NCI-H2081 treated with DMSO at 0.1 percent for 48 hours (cell line): ENCODE measurements at regions not wholly inside any gene's neighbourhood (a gene's known extent, or its start where the extent isn't known, plus 50 kb on each side); places are given as distances from the start of the nearest gene placed in this dataset.

Experiments
- DNase-seq: peaks from one replicate; lab custom pipeline; 2025; lab: John Stamatoyannopoulos, UW

DNA sequence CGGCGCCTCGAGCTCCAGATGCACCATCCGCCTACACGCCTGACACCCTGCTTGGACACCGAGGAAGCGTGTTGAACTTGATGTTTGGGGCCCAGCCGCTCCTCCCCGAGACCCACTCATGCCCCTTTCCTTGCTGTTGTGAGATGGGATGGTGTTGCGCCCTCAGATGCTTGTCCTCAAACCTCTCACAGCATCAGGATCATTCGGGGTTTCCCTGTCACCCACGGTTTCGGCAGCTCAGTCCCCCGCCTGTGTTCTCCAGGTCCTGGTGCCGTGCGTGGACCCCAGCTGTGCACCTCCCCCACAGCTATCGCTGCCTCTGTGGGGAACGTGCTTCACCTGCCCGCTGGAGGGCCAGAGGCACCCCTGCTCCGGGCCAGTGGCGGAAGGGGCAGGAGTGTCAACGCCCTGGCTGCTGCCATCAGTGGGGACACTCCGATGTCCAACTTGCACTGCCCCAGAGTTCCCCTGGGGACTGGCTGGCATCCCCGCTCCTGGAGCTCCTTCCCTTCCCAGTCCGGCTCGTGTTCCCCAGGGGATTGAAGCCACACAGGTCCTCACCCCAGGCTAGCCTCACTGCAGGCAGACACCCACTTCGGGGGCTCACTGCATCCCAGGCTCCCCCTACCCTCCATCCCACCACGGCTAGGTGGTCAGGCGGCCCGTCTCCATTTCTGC is 82.3 kb upstream of the ADRA2C start:
- no peak for DNase-seq

DNA sequence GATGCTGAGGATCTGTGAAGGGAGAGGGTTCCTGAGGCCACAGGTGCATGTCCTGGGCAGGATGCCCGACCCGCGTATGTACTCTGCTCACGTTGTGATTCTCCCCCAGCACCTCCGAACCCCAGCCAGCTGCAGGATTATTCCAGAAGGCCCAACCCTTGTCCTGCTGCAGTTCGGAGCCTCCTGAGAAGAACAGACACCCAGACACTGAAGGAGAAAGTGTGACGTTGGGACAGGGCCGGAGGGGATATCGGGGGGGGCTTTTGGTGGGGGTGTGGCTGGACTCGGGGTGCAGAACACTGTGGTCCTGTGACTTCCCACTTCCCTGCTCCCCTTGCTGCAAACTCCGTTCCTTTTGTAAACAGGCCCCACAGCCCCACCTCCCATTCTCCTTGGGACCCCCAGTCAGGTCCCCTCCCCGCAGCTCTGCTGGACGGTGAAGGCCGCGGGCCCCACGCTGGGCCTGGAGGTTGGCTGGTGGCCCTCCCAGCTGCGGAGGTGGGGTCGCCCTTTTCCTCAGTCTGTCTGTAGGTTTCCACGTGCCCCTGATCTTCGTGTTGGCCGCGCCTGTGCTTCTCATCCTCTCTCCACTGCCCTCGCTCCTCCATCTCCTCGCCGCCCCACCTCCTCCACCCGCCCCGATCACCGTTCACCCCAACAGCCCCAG is 83.0 kb upstream of the ADRA2C start:
- DNase-seq = no peak

DNA sequence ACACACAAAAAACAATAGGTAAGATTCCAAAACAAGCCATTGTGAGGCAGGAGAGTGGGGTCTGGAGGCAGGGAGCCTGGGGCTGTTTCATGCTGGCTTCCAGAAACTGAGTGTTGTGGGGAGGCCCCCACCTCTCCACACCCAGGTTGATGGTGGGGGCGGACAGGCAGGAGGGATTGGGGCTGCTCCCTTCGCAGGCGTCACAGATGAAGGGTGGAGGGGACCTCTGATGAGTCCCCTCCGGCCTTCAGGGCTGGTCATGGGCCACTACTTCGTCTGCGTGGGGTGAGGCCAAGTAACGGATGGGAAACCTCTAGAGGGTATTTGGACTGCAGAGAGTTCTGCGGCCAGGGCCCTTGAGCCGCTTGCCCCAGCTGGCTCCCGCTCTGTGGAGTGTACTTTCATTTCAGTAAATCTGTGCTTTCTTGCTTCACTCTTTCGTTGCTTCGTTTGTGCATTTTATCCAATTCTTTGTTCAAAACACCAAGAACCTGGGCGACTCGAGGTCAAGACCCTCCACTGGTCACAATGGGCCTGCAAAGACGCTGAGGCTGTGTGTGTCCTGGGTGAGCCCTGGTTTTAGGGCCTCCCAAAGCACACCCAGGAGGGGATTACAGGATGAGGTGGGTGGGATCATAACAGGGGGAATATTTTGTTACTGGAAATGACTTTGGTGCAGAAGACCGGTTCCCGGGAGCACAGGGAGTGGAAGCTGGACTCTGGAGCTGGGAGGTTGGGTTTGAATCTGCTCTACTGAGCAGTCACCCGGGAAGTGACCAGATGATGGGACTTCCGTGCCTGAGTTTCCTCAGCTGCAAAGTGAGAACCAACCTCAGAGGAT is 83.7 kb upstream of the ADRA2C start:
- DNase-seq = no peak

DNA sequence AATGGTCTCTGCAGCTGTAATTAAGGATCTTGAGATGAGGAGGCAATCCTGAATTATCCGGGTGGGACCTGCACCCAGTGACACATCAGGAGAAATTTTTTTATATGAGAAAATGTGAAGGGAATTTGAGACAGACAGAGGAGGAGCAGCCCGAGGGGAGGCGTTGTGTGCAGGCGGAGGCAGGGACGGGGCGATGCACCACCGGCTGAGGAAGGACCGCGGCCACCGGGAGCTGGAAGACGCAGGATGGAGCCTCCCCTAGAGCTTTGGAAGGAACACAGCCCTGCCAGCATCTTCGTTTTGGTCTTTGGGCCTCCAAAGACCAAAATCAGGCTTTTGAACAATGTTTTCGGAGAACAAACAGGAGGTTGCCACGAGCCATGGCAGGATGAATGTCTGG is 85.0 kb upstream of the ADRA2C start:
- no peak for DNase-seq

DNA sequence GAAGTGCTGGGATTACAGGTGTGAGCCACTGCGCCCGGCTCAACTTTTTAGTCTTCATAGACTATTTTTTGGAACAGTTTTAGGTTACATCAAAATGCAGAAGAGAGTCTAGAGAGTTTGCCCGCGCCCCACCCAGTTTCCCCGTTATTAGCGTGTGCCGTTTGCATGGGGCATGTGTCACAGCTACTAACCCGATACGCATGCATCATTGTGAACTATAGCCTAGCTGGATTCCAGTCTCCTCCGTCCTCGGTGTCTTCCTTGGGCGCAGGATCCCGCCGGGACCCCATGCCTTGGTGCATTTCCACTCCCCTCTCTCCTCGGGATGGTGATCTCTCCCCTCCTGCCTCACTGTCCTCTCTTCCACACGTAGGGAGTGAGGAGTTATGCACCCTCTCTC is 85.5 kb upstream of the ADRA2C start:
- no peak for DNase-seq

DNA sequence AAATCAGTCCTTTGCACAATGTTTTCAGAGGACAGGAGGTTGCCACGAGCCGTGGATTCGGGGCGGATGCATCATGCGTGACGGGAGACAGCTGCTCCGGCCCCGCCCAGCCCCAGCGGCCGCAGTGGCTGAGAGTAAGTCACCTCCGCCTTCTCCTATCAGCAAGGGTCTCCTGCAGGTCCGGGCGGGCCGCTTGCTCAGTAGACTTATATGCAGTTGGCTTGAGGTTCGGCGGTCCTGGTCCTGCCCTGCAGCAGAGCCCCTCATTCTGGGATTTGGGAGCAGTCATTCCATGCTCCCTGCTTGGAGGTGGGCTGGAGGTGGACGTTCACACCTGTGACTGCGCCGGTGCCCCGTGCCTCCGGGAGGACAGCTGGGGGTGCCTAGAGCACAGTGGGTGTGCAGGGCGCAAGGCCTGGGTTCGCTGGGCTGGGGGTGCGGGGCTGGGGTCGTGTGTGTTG is 86.3 kb upstream of the ADRA2C start:
- no peak for DNase-seq

DNA sequence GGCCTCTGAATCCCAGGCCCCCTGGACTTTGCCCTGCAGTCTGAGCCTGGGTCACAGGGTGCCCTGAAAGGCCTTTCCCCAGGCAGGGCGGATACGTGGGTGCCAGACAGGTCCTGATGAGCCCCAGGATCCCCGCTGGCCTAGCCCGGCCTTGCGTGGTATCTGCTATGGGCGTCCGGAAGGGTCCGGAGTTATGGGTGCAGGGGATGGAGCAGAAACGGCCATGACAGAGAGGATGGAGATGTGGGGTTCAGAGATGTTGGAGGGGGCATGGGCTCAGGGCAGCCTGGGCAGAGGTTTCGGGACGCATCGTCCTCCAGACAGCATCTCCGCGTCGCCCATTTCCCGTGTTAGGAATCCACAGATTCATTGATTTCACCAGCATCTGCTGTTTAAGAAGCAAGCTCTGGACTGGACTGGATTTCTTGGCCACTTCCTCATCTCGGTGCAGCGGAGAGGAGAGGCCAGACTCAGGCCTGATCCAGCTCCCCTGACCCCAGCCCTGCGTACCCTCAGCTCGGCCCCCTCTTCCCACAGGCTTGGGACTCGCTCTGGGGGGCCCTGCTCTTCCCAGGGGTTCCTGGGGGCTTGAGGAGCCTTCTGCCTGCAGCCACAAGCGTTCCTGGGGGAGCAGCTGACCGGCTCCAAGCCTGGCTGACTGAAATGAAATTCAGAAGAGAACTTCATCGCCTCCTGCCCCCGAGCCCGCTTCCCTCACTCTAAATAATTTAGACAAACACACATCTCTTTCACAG is 86.9 kb upstream of the ADRA2C start:
- no peak for DNase-seq

DNA sequence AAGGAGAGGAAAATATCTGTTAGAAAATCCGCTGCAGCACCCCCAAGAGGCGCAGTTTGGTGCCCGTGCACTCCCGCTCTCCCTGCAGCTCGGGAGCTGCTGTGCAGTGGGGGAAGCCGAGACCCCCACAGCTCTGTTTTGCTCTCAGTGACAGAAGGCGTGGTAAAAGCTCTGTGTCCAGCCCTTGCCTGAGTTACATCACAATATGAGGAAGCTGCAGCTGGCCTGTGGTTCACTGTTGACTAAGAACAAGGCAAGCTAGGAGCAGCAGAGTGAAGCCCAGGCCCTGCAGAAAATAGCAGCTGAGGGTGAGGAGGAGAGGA is 88.5 kb upstream of the ADRA2C start:
- no peak for DNase-seq

DNA sequence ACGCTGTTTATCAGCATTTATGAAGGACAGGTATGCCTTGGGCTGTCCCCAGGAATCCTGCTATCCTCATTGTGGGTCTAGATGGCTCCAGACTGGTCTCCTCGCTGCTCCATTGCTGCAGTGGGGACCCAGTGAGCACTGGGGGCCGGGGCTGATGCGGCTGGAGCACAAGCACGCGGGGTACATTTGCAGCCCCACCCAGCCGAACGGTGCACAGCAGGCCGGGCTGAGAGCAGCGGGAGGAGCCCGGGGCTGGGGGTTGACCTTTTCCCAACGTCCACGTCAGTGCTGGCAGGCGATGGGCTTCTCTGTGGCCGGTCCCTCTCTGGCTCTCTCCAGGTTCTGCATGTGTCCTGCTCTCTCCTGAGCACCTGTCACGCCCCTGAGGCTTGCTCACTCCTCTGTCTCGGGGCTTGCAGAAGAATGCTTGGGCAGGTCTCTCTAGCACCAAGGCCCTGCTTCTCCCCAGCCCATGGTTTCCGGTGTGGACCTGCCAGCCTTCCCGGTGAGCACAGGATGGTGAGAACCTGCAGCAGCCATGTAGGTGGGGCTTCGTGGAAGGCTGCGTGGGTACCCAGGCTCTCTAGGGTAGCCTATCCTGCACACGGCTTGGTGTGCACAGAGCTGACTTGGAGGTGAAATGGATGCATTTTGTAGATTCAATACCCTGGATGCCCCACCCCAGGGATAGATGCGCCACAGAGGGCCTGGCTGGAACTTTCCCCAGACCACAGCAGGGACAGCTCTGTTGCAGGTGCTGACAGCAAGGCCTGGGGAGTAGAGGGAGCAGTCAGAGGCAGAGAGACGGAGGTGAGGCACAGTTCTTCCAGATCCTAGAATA is 89.1 kb upstream of the ADRA2C start:
- no peak for DNase-seq

DNA sequence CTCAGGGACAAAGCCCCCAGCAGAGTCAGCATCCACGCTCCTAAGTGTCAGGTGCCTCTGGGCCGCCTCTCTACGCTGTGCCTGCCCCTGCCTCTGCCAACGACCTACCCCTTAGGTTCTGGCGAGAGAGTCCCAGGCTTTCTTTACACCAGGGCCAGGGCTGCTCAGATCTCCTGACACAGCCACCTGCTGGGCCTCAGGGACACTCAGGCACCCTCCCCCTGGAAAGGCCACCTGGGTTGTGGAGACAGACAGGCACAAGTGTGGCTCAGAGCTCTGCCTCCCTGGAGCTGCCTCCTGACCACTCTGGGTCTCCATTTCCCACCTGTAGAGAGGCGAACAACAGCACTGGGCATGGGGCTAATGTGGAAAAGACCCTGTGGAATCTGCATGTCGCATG is 90.0 kb upstream of the ADRA2C start:
- DNase-seq = no peak

DNA sequence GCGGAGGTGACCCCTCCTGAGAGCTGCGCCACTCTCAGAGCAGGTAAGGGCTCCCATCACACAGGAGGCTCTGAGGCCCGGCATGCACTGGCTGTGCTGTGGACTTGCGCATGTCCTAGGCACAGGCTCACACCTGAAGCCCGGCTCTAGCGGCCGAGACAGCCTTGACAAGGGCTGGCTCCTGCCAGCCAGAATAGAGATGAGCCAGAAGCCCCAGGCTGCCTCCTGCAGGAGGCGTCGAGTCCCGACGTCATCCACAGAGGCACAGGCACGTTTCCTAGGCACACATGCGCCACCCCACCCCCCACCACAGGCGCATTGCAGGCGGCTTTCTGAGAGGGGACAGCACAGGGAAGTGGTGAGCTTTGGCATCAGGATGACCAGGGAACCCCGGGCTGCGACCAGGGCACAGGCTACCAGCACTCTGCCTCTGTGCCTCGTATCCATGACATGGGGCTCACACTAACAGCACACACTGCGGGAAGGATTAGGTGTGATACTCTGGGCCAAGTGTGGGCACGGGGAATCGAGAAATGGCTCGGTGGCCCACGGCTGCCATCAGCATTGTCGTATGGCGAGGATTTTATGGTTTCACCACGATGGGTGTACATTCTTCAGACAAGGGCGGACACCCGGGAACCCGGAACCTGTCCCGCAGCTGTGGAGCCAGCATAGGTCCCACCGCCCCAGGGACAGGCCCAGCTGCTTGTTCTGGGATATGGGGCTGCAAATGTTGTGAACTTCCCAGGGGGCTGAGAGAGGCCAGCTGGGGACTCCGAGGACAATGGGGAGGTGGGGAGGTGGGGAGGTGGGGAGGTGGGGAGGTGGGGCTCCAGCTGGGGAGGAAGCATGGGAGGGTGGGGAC is 90.7 kb upstream of the ADRA2C start:
- no peak for DNase-seq

DNA sequence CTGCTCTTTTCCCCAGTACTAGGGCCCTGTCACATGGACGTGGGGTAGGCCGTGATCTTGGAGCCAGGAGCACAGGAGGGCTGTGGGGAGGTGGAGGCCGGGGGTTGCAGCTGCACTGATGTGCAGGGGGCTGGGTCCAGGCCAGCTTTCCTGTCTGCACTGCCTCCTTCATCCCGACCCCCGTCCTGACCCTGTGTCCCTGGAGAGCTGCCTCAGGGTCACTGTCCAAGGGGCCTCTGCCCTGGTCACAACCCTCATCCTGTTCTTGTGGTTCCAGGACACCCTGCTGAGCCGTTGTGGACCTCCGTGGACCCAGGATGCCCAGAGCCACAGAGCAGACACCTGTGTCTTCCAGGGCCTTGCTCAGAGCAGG is 91.7 kb upstream of the ADRA2C start:
- DNase-seq = no peak

DNA sequence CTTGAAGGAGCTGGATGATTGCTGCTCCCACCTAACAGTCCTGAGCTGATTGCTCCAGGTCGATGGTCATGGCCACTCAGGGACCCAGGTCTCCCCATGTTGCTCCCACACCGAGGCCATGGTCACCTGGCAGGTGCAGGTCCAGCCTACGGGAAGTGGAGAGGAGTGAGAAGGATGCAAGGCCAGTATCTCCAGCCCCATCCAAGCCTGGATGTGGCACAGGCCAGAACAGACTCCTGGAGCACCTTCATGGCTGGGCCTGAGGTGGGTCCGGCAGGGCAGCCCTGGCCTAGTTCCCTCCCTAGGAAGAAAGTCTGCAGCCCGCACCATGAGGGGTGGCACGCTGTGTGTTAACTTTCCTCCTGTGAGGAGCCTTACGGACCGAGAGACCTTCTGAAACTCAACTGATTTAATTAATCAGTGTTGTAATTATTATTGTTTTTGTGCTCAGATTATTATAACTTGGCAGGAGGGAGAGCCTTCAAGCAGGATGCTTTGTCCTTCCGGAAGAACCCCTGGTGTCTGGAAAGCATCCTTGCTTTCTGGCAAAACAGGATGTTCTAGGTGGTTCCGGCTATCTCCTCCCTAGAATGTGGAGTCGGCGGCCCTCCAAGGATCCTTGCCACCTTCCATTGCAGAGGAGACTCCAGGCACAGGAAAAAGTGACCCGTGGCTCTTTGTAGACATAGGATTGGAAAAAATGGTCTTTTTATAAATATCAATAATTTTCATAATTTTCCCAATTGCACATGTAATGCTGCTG is 92.3 kb upstream of the ADRA2C start:
- DNase-seq = no peak

DNA sequence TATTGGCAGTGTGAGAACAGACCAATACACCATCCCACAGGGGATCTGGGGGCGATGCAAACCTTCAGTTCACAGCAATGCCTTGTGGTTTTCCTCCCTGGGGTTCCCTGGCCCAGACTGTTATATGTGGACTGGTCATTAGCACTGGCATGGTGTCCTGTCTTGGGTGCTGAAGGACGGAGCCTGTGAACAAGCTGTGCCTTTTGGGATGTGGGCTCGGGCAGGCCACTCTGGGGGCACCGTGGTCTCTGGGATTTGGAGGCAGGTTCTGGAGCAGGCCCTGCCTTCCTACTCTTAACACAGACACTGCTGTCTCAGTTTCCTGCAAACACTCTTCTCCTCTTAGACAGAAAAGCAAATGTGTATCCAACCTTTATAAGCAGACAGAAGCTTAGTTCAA is 93.0 kb upstream of the ADRA2C start:
- no peak for DNase-seq

DNA sequence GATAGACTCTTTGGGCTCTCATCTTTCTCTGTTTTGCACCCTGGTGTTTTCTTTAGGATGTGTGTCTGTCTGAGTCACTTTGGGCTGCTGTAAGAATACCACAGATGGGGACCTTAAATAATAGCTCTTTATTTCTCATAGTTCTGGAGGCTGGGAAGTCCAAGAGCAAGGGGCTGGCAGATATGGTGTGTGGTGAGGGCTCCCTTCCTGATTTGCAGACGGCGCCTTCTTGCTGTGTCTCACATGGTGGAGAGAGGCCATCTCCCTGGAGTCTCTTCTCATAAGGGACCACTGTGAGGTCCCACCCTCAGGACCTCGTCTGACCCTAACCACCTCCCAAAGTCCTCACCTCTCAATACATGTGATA is 93.7 kb upstream of the ADRA2C start:
- DNase-seq = no peak

DNA sequence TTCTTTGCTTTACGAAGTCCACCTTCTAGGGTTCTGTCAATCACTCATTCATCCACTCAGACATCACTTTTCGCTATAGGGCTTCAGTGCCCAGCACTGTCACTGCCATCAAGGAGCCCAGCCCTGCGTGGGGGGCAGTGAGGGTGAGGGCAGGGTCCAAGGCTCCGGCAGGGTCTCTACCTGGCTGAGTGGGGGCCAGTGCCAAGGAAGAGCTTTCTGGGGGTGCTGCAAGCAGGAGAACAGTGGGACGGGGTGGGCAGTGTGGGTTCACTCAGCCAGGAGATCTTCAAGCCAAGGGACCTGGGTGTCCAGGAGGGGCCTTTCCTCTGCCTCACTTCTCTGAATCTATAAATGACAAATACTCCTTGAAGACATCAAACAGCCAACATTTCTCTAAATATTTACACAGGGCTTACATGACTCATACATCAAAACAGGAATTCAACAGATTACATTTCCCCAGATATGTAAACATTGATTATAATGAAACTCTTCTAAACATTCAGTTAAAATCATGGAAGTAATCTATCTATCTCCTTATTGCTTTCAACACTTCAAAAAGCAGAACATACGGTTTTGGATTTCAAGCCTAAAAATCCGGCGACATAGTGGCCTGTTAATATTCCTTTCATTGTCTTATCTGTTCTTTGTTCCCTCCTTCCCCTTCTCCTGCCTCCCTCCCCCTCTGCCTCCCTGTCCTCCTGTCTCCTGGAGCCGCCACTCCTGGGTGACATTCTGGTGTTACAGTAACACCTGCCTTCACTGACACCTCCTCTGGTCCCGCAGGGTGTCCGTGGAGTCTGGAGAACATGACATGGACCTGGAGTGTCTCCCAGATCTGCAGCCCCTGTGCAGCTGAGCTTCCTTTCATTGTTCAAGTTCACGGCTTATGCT is 94.4 kb upstream of the ADRA2C start:
- no peak for DNase-seq

DNA sequence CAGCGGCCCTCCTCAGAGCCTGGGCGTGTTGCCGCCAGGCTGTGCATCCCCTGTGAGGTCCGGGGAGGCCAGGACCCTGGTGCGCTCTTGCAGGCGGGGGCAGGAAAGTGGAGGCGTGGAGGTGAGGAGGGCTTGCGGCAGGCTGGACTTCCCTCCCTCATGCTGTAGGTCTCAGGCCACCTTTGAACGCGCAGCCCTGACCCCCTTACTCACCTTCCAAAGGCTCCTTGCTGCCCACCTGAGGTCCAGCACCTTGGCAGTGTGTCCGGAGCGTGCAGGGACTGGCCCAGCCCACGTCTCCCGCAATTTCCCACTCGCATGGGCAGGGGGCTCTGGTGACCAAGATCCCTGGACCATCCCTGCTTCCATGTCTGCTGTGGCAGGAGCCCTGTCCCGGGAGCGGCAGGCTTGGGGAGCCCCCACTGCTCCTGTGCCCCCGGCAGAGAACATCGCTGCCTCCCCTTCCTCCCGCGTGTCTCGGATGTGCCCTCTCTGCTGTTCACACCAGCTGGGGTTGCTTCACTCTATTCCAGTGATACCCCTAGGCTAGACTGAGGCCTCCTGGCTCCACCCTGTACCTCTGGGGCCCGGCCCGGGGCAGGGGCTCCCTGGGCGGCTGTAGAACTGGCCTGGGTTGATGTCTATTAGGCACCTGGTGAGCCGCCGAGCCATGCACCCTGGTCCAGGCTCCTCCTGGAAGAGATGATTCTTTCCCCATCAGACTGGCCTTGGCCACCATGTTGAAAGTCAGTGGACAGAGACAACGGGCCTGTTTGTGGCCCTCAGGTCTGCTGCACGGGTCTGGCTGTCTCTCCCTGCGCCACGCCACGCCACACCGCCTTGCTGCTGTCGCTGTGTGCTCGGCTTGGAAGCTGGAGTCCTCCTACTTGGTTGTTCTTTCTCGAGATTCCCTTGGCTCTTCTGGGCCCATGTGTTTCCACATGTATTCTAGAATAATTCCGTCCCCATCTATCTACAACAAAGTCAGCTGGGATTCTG is 95.4 kb upstream of the ADRA2C start:
- DNase-seq = no peak

DNA sequence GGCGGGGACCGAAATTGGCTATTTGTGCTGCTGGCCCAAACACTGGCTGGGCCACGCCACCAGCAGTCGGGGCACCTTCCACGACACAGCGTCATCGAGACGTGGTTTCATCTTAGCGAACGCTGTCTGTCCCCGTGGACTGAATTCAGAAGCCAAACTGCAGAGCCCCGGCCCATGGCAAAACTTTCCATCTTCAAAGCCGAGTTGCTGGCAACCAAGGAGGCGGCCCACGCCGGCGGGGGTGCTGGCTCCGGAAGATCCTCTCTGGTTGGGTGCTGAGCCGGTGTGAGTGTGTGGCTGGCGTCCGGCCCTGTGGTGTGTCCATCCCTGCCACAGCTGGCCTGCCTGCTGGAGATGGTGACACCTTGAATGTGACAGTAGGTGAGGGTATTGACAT is 96.6 kb upstream of the ADRA2C start:
- DNase-seq = no peak
